Endodermal cell (in vitro differentiated cells): ENCODE measurements at regions not wholly inside any gene's neighbourhood (a gene's known extent, or its start where the extent isn't known, plus 50 kb on each side); places are given as distances from the start of the nearest gene placed in this dataset.

Experiments
- DNase-seq: peaks from one replicate; pipeline ENCODE4 v3.0.0-alpha.2; 2017
- H3K27ac ChIP-seq: 2 replicates; pipeline ENCODE4 v1.5.1; 2013; ENCODE audit warnings: mild to moderate bottlenecking, low read depth, low read length, moderate library complexity
- H3K27me3 ChIP-seq: 2 replicates; pipeline ENCODE4 v1.6.1; 2013; ENCODE audit warnings: mild to moderate bottlenecking, low read length, moderate library complexity; ENCODE audit not compliant: insufficient read depth, control insufficient read depth, poor library complexity, severe bottlenecking
- H3K36me3 ChIP-seq: 2 replicates; pipeline ENCODE4 v1.7.0; 2013; ENCODE audit warnings: mild to moderate bottlenecking, low read length, moderate library complexity; ENCODE audit not compliant: control insufficient read depth, insufficient read depth
- H3K4me1 ChIP-seq: one replicate; pipeline ENCODE4 v1.7.0; 2013; ENCODE audit warnings: low read length; ENCODE audit not compliant: control insufficient read depth, insufficient read depth
- H3K4me3 ChIP-seq: 2 replicates; pipeline ENCODE4 v1.5.1; 2013; ENCODE audit warnings: mild to moderate bottlenecking, low read length, moderate library complexity
- H3K9ac ChIP-seq: 2 replicates; pipeline ENCODE4 v1.6.1; 2013; ENCODE audit warnings: mild to moderate bottlenecking, low read length, moderate library complexity; ENCODE audit not compliant: poor library complexity, severe bottlenecking; ENCODE audit errors: extremely low read depth
- H3K9me3 ChIP-seq: 2 replicates; pipeline ENCODE4 v1.6.1; 2013; ENCODE audit warnings: mild to moderate bottlenecking, low read length, moderate library complexity; ENCODE audit not compliant: control insufficient read depth
- H3K27ac Mint-ChIP-seq: 2 replicates; pipeline ENCODE4 v1.8.0; 2020; ENCODE audit warnings: mixed read lengths
- H3K27me3 Mint-ChIP-seq: 2 replicates; pipeline ENCODE4 v1.8.0; 2021; ENCODE audit warnings: mild to moderate bottlenecking, mixed read lengths; ENCODE audit not compliant: insufficient read depth
- H3K36me3 Mint-ChIP-seq: 2 replicates; pipeline ENCODE4 v1.8.0; 2020; ENCODE audit warnings: low read depth, mixed read lengths
- H3K4me1 Mint-ChIP-seq: 2 replicates; pipeline ENCODE4 v1.8.0; 2020; ENCODE audit warnings: mixed read lengths
- H3K4me3 Mint-ChIP-seq: 2 replicates; pipeline ENCODE4 v1.8.0; 2020; ENCODE audit warnings: mild to moderate bottlenecking, moderate library complexity, mixed read lengths
- H3K9me3 Mint-ChIP-seq: 2 replicates; pipeline ENCODE4 v1.8.0; 2020; ENCODE audit warnings: mild to moderate bottlenecking, mixed read lengths
- CTCF ChIP-seq: fragments of 200-600 bp; sonication (generic); conservative IDR thresholded peaks from 2 replicates; pipeline ENCODE4 v1.5.0; 2021; ENCODE audit warnings: antibody characterized with exemption, mild to moderate bottlenecking
- WGBS, 2 experiments: methylation state at CpG; one replicate each; pipeline versions ENCODE4 v1.1.5 to v1.1.7; 2013; ENCODE audit warnings: missing lambda C conversion rate in 2 of 2, mixed read lengths in 1 of 2; ENCODE audit not compliant: insufficient coverage in 1 of 2, insufficient read length in 1 of 2; 5-methylcytosine and 5-hydroxymethylcytosine counted together

- 52 to 79% methylated on average over 3 to 5 of the region's 5 CpGs for WGBS, 2 experiments
- no peak overlapping the region for H3K9ac ChIP-seq
- no peaks in the 10 kb centered on the region for H3K27me3 ChIP-seq
- peak; percentile 57 for DNase-seq
- H3K27me3 Mint-ChIP-seq: peaks cover 4% of the 10 kb centered on the region
- H3K4me3 Mint-ChIP-seq: no peak overlapping the region
- TF ChIP-seq CTCF: no peak
- H3K4me3 ChIP-seq: no peak overlapping the region
- H3K9me3 ChIP-seq: no peaks in the 10 kb centered on the region
- H3K9me3 Mint-ChIP-seq: no peaks in the 10 kb centered on the region
- H3K27ac Mint-ChIP-seq: no peak overlapping the region
- no peaks in the 10 kb centered on the region for H3K36me3 Mint-ChIP-seq
- peaks cover 6% of the 10 kb centered on the region for H3K4me1 Mint-ChIP-seq
- H3K4me1 ChIP-seq: no peaks in the 10 kb centered on the region
- H3K36me3 ChIP-seq: no peaks in the 10 kb centered on the region
- H3K27ac ChIP-seq: no peak overlapping the region
These were observed 394.3 kb downstream of the FOXO1 start for GRCh38 chr13:40271931-40272775.

- no peak overlapping the region for H3K9ac ChIP-seq
- WGBS, 2 experiments: 86 to 98% methylated on average over 3 to 4 of the region's 4 CpGs
- peaks cover 4% of the 10 kb centered on the region for H3K27me3 Mint-ChIP-seq
- no peaks in the 10 kb centered on the region for H3K9me3 Mint-ChIP-seq
- H3K27me3 ChIP-seq: no peaks in the 10 kb centered on the region
- H3K4me3 Mint-ChIP-seq: no peak overlapping the region
- H3K36me3 ChIP-seq: no peaks in the 10 kb centered on the region
- H3K27ac Mint-ChIP-seq: no peak overlapping the region
- H3K4me3 ChIP-seq: no peak overlapping the region
- no peak for TF ChIP-seq CTCF
- no peaks in the 10 kb centered on the region for H3K36me3 Mint-ChIP-seq
- H3K4me1 ChIP-seq: no peaks in the 10 kb centered on the region
- H3K27ac ChIP-seq: no peak overlapping the region
- no peaks in the 10 kb centered on the region for H3K9me3 ChIP-seq
- H3K4me1 Mint-ChIP-seq: peaks cover 6% of the 10 kb centered on the region
- DNase-seq: no peak
These were observed 393.7 kb downstream of the FOXO1 start for GRCh38 chr13:40272776-40273139.

- peaks cover 4% of the 10 kb centered on the region for H3K27me3 Mint-ChIP-seq
- no peak overlapping the region for H3K4me3 ChIP-seq
- H3K9me3 Mint-ChIP-seq: no peaks in the 10 kb centered on the region
- no peak for TF ChIP-seq CTCF
- DNase-seq: no peak
- H3K27ac ChIP-seq: no peak overlapping the region
- H3K36me3 Mint-ChIP-seq: no peaks in the 10 kb centered on the region
- H3K4me1 Mint-ChIP-seq: peaks cover 6% of the 10 kb centered on the region
- 86 to 96% methylated on average over 9 to 11 of the region's 11 CpGs for WGBS, 2 experiments
- H3K4me1 ChIP-seq: no peaks in the 10 kb centered on the region
- no peak overlapping the region for H3K9ac ChIP-seq
- H3K4me3 Mint-ChIP-seq: no peak overlapping the region
- H3K9me3 ChIP-seq: no peaks in the 10 kb centered on the region
- H3K27me3 ChIP-seq: no peaks in the 10 kb centered on the region
- no peak overlapping the region for H3K27ac Mint-ChIP-seq
- H3K36me3 ChIP-seq: no peaks in the 10 kb centered on the region
These were observed 393.0 kb downstream of the FOXO1 start for GRCh38 chr13:40273253-40274025.
